Non-pigmented ciliary epithelial cell (primary cell): ENCODE measurements at regions not wholly inside any gene's neighbourhood (a gene's known extent, or its start where the extent isn't known, plus 50 kb on each side); places are given as distances from the start of the nearest gene placed in this dataset.

Experiments used
- DNase-seq: peaks from one replicate; pipeline ENCODE4 v3.0.0-alpha.2; 2010; ENCODE audit warnings: low read depth

DNA sequence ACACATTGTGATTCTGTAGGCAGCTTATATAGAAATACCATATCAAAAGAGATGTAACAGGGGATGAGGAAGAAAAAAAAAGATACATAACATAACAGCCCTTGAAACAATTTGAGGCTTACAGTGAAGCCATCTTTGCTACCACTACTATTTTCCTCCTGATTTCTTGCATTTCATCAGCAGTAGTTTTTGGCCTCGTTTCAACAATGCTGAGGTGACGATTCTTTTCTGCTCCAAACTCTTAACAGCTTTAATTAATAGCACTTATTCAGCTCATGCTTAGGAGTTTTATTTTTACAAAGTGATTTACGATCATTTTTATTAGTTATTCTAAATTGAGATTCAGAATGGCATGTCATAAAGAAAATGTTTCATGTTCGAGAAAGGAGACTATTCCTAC, 163.2 kb downstream of the DCK start:
- DNase-seq: no peak

- DNase-seq: no peak
Observed at GRCh38 chr4:71162386-71162785, 168.9 kb downstream of the DCK start.

GRCh38 chr4:71163317-71163716, 169.9 kb downstream of the DCK start:
- DNase-seq: no peak

DNA sequence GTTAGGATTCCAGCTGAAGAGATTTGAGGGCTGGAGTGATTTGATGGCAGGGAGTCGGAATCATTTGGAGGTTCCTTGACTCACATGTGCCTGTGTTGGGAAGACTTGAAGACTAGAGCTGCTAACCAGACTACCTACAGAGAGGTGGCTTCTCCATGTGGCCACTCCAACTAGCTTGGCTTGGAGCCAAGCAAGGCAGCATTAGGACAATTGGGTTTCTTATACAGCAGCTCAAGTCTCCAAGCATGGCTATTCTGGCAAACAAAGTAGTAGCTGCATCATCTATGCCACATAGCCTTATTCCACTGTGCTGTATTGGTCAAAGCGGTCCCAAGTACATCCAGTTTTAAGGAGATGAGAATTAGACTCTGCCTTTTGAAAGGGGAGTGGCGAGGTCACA, 171.7 kb upstream of the SLC4A4 start:
- DNase-seq: no peak

GRCh38 chr4:71171592-71171991, 167.2 kb upstream of the SLC4A4 start:
- DNase-seq: no peak

DNA sequence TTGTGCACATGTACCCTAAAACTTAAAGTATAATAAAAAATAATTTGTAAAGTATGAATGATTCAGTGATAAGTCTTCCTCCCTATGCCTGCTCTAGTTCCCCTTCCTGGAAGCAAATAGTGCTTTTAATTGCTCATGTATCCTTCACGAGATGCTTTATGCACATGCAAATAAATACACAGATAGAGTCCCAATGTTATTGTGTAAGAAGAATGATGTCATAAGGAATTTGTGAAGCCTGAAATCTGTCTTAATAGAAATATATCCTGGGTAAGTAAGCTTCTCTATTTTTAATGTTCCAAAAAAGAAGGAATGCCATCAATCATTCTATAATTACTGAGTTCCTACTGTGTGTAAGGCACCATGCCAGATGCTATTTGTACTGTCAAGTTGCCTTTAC, 157.5 kb upstream of the SLC4A4 start:
- DNase-seq: no peak

DNA sequence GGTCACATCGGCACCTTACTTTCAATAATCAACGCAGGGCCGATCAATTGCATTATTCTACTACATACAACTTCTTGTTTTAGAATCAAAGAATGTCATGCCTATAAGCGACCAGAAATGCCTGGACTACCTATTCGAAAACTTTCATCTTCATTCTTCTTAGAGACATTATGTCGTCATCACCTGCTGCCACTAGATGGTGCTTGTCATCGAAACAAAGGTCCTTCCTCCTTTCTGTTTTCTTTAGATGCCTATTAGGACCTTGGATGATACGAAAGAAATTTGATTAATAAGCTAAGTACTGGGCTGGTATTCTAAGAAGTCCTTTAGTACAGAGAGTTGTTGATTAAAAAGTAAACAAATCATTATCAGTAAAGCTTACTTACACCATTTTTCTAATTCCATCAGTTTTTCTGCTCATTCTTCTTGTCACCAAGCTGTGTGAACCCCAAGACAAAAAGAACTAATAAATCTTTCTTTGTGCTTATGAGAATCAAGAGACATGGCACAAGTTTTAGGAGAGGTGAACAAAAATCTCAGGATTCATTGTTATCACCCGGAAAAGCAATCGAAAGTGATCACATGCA, 154.5 kb upstream of the SLC4A4 start:
- DNase-seq: no peak

DNA sequence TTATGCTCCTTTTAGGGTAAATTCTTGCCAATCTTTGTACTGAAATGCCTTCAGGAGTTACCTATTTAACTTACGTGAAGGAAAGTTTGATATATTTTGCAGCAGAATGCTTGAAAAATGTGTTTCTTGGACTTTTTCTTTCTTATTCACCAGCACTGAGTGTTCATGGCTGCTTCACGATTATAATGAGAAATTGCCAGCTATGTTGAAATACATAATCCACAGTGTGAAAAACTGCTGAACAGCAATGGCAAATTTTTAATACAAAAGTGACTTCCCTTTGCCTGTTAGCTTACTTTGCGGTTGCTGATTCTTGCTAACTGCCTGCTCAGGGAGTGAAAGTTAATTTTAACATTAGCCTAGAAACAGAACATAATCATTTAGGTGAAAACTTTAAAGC, 153.8 kb upstream of the SLC4A4 start:
- no peak for DNase-seq

DNA sequence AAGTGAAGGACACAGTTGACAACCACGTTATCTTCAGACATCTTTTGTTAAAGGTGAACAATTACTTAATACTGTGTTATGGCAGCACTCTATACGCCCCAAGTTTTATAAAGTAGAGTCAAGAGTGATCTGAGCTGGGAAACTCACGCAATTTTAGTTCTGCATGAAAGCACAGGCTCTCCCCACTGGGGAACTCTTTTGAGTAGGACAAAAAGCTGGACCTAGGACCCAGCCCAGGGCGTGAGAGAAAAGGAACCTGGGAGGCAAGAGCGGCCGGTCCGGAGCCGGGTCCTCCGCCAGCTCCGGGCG, 152.6 kb upstream of the SLC4A4 start:
- no peak for DNase-seq

- DNase-seq: no peak
Observed at GRCh38 chr4:71186566-71187403, 152.0 kb upstream of the SLC4A4 start.

- DNase-seq: no peak
Observed at GRCh38 chr4:71187404-71188155, 151.2 kb upstream of the SLC4A4 start.

DNA sequence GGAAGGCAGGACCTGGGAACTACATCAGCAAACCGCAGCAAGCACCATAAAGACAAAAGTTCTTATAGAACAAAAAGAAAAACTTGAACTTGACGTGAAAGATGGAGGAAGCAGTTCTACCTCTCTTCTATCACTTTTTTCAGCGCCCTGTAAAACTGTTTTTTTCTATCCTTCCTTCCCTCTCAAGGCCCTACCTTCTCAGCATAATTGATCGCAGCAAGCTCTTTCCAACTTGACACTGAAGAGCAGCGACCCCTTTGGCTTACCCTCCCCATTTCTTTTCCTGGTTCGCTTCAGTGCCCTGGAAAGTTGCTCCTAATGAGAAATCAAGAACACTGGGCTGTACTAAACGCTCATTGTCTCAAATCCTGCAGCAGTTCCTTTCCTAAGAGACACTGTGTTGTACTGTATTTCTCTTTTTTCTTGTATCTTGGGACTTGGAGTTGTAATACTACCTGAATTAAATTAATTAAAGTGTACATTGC, 150.6 kb upstream of the SLC4A4 start:
- no peak for DNase-seq

- DNase-seq: no peak
Observed at GRCh38 chr4:71188951-71189350, 149.9 kb upstream of the SLC4A4 start.

- peak; percentile 52 for DNase-seq
Observed at GRCh38 chr4:71189471-71189870, 149.3 kb upstream of the SLC4A4 start.

DNA sequence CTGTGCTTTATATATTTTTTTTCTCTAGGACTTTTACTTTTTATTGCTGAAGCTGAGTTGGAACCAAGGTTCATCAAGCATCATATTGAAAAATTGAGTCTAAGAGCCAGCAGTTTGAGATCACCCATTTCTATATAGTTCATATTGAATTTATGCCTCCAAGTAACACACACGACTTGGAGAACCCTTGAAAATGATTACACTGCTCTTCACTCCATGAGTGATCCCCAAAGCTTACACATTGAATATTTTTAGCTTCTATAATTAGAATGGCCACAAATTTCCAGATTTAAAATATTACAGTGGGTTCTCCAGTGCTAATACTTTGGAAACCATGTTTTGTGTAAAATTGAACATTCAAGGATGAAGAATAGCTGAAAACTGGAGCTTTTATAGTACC, 144.4 kb upstream of the SLC4A4 start:
- DNase-seq: no peak

GRCh38 chr4:71195924-71196323, 142.9 kb upstream of the SLC4A4 start:
- DNase-seq: peak; percentile 72

- no peak for DNase-seq
Observed at GRCh38 chr4:71198958-71199357, 139.9 kb upstream of the SLC4A4 start.

GRCh38 chr4:71201057-71201456, 137.8 kb upstream of the SLC4A4 start:
- no peak for DNase-seq

- DNase-seq: no peak
Observed at GRCh38 chr4:71201817-71202576, 136.8 kb upstream of the SLC4A4 start.

GRCh38 chr4:71202705-71203104, 136.1 kb upstream of the SLC4A4 start:
- DNase-seq: no peak

DNA sequence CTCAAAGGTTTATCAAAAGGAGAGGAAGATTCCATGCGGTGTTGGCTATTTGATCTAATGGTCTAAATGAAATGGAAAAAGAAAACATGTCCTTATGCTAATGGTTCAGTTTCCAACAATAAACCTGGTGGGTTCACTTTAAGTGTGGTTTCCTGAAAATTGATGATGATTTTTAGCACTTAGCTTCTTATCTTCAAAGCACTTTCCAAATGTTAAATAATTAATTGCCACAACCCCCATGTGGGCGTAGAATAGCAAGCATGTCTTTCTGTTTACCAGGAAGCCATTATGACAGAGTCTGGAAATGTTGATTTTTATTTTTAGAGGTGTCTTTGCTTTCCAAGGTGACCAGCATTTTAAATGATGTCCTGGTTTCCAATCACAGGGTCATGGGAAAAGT, 134.8 kb upstream of the SLC4A4 start:
- DNase-seq: no peak

DNA sequence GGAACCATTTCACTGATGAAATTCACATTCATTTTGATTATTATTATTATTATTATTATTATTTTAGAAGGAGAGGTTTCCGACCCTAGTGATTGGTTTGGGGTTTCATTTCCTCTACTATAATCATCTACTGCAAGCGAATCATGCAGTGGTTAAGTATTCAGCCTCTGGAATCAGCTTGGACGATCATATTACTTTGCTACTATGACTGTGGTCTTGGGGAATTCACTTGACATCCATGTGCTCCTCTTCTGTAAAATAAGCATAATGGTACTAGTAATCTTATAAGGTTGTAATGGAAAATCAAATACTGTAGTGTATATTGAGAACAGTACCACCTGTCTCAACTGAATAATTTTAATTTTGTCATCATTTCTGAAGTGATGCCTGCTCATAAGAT, 132.1 kb upstream of the SLC4A4 start:
- DNase-seq: peak; percentile 70
